HG02763 (cell line): ENCODE measurements at regions not wholly inside any gene's neighbourhood (a gene's known extent, or its start where the extent isn't known, plus 50 kb on each side); places are given as distances from the start of the nearest gene placed in this dataset.

ENCODE experiments used
- ATAC-seq: cut with Tn5 transposase; IDR thresholded peaks from one replicate; pipeline ENCODE4 v1.9.1; 2021; ENCODE audit warnings: mild to moderate bottlenecking, moderate library complexity; ENCODE audit not compliant: unreplicated experiment

DNA sequence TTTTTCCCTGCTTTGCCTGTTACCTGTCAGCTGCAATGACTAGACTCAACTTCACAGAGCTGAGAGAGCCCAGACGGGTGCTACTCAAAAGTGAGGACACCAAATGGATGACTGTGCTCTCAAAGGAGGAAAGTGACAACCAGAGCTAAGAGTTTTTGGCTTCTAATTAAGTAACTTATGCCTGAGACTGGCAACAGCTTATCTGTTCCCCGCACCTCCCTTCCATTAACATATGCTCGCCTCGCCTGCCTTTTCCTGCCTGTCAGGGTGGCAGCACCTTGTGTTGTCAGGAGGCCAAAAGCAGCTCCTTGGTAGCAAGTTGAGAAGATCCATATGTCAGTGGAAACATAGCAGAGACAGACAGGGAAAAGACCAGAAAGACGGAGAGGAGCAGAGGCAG is 573.9 kb upstream of the KIRREL3 start:
- no peak for ATAC-seq

- no peak for ATAC-seq
Measured at GRCh38 chr11:127568891-127569290, 568.3 kb upstream of the KIRREL3 start.

DNA sequence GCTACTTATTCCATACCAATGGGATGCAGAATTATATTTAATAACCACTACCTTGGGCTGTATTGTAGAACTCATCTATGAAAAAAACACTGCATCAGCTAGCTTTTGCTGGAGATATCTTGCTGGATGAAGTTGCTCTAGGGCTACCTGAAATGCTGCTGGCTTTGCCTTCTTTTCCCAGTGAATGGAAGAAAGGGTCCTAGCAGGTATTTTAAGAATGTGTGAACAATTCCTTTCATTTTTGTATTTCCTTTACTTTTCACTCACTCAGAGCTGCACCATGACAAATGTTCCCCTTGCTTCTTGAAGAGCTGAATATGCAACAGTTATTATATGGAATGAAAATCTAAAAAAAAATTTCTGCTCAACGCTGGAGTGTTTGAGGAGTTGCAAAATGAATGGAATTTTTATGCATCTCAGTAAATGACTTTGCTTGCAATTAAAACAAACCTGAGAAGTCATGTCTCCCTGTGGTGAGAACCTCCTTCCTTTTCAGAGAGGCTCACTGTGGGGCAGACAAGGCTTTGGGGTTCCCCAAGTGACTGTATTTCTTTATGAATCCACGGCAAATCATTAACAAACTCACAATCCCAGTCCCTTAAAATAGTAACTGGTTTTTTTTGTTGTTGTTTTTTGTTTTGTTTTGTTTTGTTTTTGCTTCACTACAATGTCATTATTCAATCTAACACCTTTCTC is 566.8 kb upstream of the KIRREL3 start:
- no peak for ATAC-seq

- ATAC-seq: no peak
Measured at GRCh38 chr11:127564810-127565209, 564.2 kb upstream of the KIRREL3 start.

DNA sequence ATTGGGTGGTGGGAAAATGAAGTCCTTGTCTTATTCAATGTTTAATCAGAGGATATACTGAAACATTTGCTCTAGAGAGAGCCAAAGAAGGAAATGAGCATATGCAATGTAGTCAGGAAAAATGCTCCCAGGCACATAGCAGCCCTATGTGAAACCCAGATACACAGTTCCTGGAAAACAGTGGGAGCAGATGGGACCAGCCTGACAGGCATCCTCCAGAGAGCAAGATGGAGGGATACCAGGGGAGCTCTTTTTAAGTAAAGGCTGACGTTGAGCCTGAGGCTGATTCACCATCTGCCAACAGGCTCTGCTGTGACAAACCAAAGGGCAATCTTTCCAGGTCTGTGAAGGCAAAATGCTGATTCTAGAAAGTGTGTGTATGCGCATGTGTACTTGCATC is 559.4 kb upstream of the KIRREL3 start:
- no peak for ATAC-seq

- no peak for ATAC-seq
Measured at GRCh38 chr11:127552446-127552845, 551.9 kb upstream of the KIRREL3 start.

DNA sequence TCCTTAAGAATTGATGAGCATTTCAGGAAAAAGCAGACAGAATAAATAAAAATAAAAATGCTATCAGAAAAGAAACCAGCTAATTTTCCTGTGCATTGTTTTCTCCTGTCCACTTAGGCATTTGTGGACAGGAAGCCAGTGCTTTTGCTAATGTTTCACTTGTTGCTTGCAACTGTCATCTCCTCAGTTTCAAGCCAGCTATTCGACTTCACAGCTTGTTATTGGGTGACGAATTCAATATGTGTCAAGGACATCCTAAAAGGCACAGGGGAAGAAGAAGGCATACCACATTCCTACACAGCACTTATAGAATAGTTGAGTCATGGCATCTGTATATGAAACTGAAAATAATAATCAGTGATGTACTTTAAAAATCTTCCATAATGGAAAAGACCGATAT is 530.6 kb upstream of the KIRREL3 start:
- no peak for ATAC-seq

DNA sequence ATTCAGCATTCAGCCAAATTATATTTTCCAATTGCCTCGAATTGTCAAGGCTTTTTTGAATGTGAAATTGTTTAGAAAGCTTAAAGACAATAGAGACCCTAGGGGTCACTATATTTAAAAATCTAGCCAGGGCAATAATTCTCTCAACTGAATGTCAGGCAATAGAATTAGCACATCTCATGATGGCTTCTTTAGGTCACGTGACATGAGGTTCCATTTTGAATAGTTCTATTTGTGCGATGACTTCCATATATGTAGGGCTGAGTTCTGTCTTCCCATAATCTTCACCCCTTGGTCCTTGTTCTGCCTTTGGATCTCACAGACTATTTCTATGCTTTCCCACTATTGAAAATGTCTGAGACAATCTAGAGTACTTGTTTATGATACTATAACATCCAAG is 527.7 kb upstream of the KIRREL3 start:
- no peak for ATAC-seq

DNA sequence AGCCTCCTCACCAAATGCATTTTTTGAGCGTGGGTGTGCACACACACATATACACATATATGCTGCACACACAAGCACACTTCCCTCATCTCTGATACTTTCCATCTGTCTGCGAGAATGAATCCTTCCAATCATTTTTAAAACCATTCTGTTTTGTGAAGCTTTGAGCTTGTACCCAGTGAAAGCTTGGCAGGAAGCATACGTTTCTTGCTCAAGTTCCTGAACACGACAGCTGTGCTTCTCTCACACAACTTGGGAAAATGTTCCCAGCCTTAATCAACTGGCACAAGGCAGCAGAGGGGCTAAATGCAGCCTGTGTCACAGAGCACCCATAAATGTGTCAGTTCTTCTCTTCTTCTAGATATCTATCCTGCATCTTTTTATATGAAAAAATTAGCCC is 524.0 kb upstream of the KIRREL3 start:
- no peak for ATAC-seq

- ATAC-seq: no peak
Measured at GRCh38 chr11:127521413-127521812, 520.8 kb upstream of the KIRREL3 start.

DNA sequence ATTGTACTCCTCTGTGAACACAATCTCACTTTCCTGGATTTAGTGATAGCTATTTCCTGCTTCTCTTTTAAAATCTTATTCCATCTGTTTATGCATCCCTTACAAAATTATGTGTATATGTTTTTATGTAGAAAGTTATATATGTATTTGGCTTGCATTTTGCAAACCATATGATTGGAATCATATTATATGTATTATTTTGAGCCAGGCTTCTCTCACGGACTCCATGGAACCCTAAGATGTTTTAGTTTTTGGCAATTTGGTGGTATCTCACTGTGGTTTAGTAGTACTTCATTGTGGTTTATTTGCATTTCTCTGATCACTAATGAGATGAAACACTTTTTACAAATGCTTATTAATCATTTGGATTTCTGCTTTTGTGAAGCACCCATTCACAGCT is 507.3 kb upstream of the KIRREL3 start:
- ATAC-seq: no peak

DNA sequence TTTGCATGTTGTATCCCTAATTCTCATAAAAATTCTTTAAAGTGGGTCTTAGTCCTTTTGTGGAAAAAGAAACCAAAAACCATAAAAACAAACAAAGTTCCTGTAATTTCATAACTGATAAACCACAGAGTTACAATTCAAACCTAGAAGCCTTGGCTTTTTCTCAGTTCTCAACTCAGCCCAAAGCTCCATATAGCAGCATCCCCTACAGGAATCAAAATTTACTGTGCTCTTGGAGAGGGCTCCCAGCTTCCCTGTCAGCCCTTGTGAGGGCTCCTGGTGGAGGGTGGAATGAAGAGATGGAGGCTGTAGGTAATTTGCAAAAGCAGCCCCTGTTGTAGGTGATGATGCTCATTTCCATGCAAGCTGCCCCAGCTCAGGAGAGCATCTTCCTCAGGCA is 506.1 kb upstream of the KIRREL3 start:
- no peak for ATAC-seq

DNA sequence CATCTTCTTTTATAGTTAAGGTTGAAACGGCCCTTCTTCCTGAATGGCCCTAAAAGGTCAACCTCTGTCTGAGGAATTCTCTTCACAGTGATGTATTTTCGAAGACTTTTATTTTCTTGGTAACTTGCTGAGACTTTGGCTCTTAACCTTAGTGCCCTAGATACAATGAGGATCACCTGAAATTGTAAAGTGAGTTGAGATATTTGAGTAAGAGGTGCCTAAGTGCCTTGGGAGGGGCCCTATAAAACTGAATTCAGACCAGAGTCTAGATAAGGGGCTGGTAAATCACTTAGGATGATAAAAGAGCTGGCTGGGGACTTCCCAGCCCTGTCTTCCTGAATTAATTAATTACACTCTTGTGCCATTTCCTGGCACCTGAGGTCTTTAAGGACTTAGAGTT is 505.6 kb upstream of the KIRREL3 start:
- ATAC-seq: no peak

DNA sequence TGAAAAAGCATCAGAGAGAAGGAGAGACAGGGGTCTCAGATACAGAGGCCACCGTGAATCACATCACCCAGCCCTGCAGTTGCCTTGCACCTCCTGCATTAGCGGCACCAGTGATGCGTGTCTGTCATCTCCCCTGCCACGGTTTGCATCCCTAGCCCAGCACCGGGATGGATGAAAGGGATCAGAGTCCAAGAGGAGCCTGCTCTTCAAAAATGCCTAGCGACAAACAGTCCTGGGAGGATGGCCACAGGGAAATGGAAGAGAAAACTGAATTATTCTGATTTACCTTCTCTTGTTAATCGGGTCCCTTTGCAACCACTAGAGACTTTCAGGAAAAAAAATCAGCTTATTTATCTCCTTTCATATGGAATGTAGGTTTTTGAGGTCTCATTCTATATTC is 495.6 kb upstream of the KIRREL3 start:
- ATAC-seq: no peak

GRCh38 chr11:127493330-127494022 is 492.9 kb upstream of the KIRREL3 start:
- no peak for ATAC-seq

GRCh38 chr11:127492029-127492428 is 491.5 kb upstream of the KIRREL3 start:
- ATAC-seq: no peak

DNA sequence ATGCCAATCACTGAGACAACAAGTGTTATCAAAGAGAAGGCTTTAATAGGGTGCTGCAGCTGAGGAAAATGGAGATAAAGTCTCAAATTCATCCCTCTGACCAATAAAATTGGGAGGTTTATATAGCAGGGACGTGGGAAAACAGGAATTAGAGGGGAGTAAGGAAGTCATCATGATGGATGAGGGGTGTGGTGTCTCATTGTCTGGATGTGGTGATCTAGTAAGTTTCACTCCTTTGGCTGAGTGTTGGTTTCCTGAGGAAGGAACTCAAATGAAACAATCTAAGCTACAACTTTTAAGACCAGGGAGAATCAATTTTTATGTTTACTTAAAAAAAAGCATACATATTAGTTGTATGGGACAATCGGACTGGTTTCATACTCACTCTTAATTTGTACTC is 491.0 kb upstream of the KIRREL3 start:
- no peak for ATAC-seq

- no peak for ATAC-seq
Measured at GRCh38 chr11:127490896-127491295, 490.3 kb upstream of the KIRREL3 start.

- ATAC-seq: no peak
Measured at GRCh38 chr11:127485541-127485940, 485.0 kb upstream of the KIRREL3 start.

DNA sequence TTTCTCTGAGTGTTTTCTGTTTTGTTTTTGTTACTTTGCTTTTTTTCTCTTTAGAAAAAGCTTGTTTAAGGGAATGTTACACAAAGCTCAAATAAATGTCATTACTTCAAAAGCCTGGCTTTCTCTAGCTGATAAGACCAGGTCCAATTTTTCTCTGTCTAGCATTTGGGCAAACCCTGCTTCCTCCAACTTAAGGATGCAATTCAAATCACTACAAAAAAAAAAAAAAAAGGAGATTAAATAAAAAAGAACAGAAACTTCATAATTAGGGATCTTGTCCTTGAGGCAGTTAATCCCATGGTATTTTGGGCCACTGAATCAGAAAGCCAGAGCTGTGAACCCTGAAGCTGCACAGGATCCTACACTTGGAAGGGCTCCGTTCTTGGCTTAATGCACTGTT is 480.8 kb upstream of the KIRREL3 start:
- ATAC-seq: no peak

DNA sequence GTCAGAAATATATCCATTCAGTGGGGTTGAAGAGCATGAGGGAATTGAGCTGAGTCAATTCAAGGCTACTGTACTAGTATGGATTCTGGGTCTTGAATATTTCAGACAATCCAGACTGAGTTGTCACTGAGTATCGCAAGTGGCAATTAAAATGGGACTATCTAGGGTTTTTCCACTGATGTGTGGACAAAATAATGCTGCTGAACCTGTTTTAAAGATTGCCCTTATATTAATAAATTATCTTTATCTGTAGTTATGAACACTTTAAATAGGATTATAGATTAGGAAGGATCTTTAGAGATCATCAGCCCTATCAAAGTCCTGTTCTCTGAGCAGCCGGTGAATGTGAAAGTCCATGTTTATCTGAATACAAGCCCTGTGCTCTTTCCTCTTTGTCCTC is 478.3 kb upstream of the KIRREL3 start:
- ATAC-seq: no peak

DNA sequence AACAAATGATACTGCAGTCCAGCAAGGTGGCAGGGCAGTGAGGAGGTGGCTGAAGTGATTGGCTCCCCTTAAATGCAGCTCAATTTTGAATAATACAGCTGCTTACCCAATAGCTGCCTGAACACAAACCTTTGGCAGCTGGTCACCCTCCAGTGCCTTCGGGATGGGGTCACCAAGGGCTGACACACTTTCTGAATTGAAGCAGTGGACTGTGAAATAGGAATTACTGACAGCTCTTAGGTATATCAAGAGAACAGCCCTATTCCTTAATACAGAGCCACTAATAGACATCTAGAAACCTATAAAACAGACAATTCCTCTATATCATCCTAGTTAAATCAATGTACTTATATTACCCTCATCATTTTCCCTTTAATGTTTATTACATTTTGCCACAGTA is 474.2 kb upstream of the KIRREL3 start:
- ATAC-seq: no peak

- no peak for ATAC-seq
Measured at GRCh38 chr11:127472505-127472904, 471.9 kb upstream of the KIRREL3 start.
